Stimulated activated CD4-positive, alpha-beta T cell treated with anti-CD3 and anti-CD28 coated beads, Interleukin-4, amount 100 ng/mL, for 1 hour (primary cell): ENCODE measurements at regions not wholly inside any gene's neighbourhood (a gene's known extent, or its start where the extent isn't known, plus 50 kb on each side); places are given as distances from the start of the nearest gene placed in this dataset.

ENCODE experiments used
- DNase-seq: peaks from one replicate; pipeline ENCODE4 v3.0.0-alpha.2; 2020

GRCh38 chr13:34128661-34129060 is 310.7 kb downstream of the RFC3 start:
- DNase-seq = no peak

GRCh38 chr13:34129436-34129835 is 311.5 kb downstream of the RFC3 start:
- DNase-seq = no peak

- no peak for DNase-seq
Measured at GRCh38 chr13:34137200-34137599, 319.3 kb downstream of the RFC3 start.

- no peak for DNase-seq
Measured at GRCh38 chr13:34139660-34140227, 321.8 kb downstream of the RFC3 start.

GRCh38 chr13:34143637-34144036 is 325.7 kb downstream of the RFC3 start:
- DNase-seq = no peak

- no peak for DNase-seq
Measured at GRCh38 chr13:34144142-34144541, 326.2 kb downstream of the RFC3 start.

GRCh38 chr13:34145061-34145460 is 327.1 kb downstream of the RFC3 start:
- DNase-seq = no peak

- DNase-seq = no peak
Measured at GRCh38 chr13:34148359-34148758, 330.4 kb downstream of the RFC3 start.

- DNase-seq = no peak
Measured at GRCh38 chr13:34151885-34152284, 333.9 kb downstream of the RFC3 start.

- DNase-seq = no peak
Measured at GRCh38 chr13:34152409-34152808, 334.5 kb downstream of the RFC3 start.

GRCh38 chr13:34152996-34153395 is 335.0 kb downstream of the RFC3 start:
- DNase-seq = no peak

- no peak for DNase-seq
Measured at GRCh38 chr13:34153428-34154180, 335.7 kb downstream of the RFC3 start.

GRCh38 chr13:34155931-34156607 is 338.1 kb downstream of the RFC3 start:
- DNase-seq = no peak

- DNase-seq = peak; percentile 35
Measured at GRCh38 chr13:34156841-34157365, 339.0 kb downstream of the RFC3 start.

- DNase-seq = no peak
Measured at GRCh38 chr13:34159946-34160345, 342.0 kb downstream of the RFC3 start.

GRCh38 chr13:34161931-34162543 is 344.1 kb downstream of the RFC3 start:
- no peak for DNase-seq

GRCh38 chr13:34162544-34162933 is 344.6 kb downstream of the RFC3 start:
- no peak for DNase-seq

- DNase-seq = no peak
Measured at GRCh38 chr13:34164582-34164981, 346.6 kb downstream of the RFC3 start.

GRCh38 chr13:34165158-34165557 is 347.2 kb downstream of the RFC3 start:
- DNase-seq = no peak

- no peak for DNase-seq
Measured at GRCh38 chr13:34166406-34166805, 348.5 kb downstream of the RFC3 start.

- no peak for DNase-seq
Measured at GRCh38 chr13:34167347-34167746, 349.4 kb downstream of the RFC3 start.

GRCh38 chr13:34172048-34172447 is 354.1 kb downstream of the RFC3 start:
- no peak for DNase-seq

- DNase-seq = no peak
Measured at GRCh38 chr13:34174671-34175145, 356.8 kb downstream of the RFC3 start.
